HL-60 (cell line): ENCODE measurements at regions not wholly inside any gene's neighbourhood (a gene's known extent, or its start where the extent isn't known, plus 50 kb on each side); places are given as distances from the start of the nearest gene placed in this dataset.

Experiments
- DNase-seq, 2 experiments: peaks; one replicate each; pipeline ENCODE4 v3.0.0-alpha.2; 2010 to 2020; ENCODE audit warnings: low read depth in 1 of 2, low spot score in 1 of 2
- H3K27ac ChIP-seq: fragments of 250-450 bp; sonication (Bioruptor Pico); replicated peaks from 2 replicates; pipeline ENCODE4 v1.5.1; 2020; ENCODE audit warnings: mild to moderate bottlenecking, moderate library complexity
- H3K27me3 ChIP-seq: fragments of 250-450 bp; sonication (Bioruptor Pico); 2 replicates; pipeline ENCODE4 v1.5.1; 2021; ENCODE audit warnings: mild to moderate bottlenecking, moderate library complexity; ENCODE audit not compliant: insufficient read depth, poor library complexity, severe bottlenecking
- H3K4me3 ChIP-seq: replicated peaks from 2 replicates; pipeline ENCODE4 v1.5.1; 2011; ENCODE audit warnings: mild to moderate bottlenecking, control low read depth, low read length; ENCODE audit not compliant: insufficient read depth
- CTCF ChIP-seq: IDR thresholded peaks from one replicate; pipeline ENCODE4 v1.5.1; 2011; ENCODE audit warnings: low read length, control low read depth, inconsistent platforms; ENCODE audit not compliant: insufficient read depth
- GABPA ChIP-seq: IDR thresholded peaks from 2 replicates; pipeline ENCODE4 v1.6.1; 2012; ENCODE audit warnings: low read depth
- POLR2AphosphoS5 ChIP-seq: IDR thresholded peaks from 2 replicates; pipeline ENCODE4 v1.6.1; 2012; ENCODE audit warnings: low read depth
- REST ChIP-seq: IDR thresholded peaks from 2 replicates; pipeline ENCODE4 v1.6.1; 2012; ENCODE audit warnings: low read depth; ENCODE audit not compliant: insufficient replicate concordance
- SPI1 ChIP-seq: IDR thresholded peaks from 2 replicates; pipeline ENCODE4 v1.6.1; 2012; ENCODE audit warnings: low read depth, mild to moderate bottlenecking, borderline replicate concordance

GRCh38 chr5:33261305-33261704 is 179.5 kb upstream of the TARS1 start:
- TF ChIP-seq GABPA (no peak), POLR2AphosphoS5 (no peak), SPI1 (no peak), REST (no peak), CTCF (no peak)
- no peak overlapping the region for H3K4me3 ChIP-seq
- H3K27me3 ChIP-seq: no peaks in the 10 kb centered on the region
- no peak for DNase-seq
- H3K27ac ChIP-seq: no peak overlapping the region

- no peak overlapping the region for H3K27ac ChIP-seq
- DNase-seq: no peak
Measured at GRCh38 chr5:33261747-33262146, 179.0 kb upstream of the TARS1 start.

GRCh38 chr5:33267801-33268200 is 173.0 kb upstream of the TARS1 start:
- H3K27me3 ChIP-seq: no peaks in the 10 kb centered on the region
- no peak for DNase-seq
- TF ChIP-seq GABPA (no peak), SPI1 (no peak), CTCF (no peak)

More at GRCh38 chr5:33261747-33262146, 179.0 kb upstream of the TARS1 start:
- Histone ChIP-seq H3K27me3 (no peaks in the 10 kb centered on the region), H3K4me3 (no peak overlapping the region)
- TF ChIP-seq CTCF (no peak), REST (no peak), GABPA (no peak), SPI1 (no peak), POLR2AphosphoS5 (no peak)

GRCh38 chr5:33268374-33268773 is 172.4 kb upstream of the TARS1 start:
- no peak overlapping the region for H3K27ac ChIP-seq
- DNase-seq: no peak
- no peak for TF ChIP-seq CTCF
- H3K27me3 ChIP-seq: no peaks in the 10 kb centered on the region
- H3K4me3 ChIP-seq: no peak overlapping the region

More at GRCh38 chr5:33267801-33268200, 173.0 kb upstream of the TARS1 start:
- H3K4me3 ChIP-seq: no peak overlapping the region
- H3K27ac ChIP-seq: no peak overlapping the region
